ENCODE measurements at regions not wholly inside any gene's neighbourhood (a gene's known extent, or its start where the extent isn't known, plus 50 kb on each side); places are given as distances from the start of the nearest gene placed in this dataset.

DNA sequence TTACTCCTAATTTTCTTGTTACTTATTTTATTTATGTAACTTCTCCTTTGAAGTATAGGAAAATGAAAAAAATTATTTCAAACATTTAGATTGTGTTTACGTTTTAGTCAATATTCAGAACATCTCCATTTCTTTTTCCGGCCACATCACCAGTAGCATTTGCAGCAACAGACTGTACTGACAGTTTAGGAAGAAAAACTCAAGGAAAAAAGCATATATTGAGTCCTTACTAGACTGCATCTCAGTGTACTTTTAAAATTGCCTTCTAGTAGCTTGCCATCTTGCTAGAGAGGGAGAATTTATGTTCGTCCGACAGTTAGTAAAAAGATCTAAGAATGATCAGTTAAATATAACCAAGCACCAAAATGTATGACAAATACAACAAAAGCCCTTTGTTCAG, 625.0 kb upstream of the MIS18BP1 start:
- Histone ChIP-seq H3F3A (ENCODE audit: insufficient read depth, low read length, poor library complexity, severe bottlenecking) (no peaks in the 10 kb centered on the region), H3K4me3 (ENCODE audit: low read length) (no peak overlapping the region), H3K9me2 (ENCODE audit: insufficient read depth, low read length) (no peaks in the 10 kb centered on the region), H3K4me2 (ENCODE audit: low read length) (no peak overlapping the region), H3K9me3 (ENCODE audit: low read length) (no peaks in the 10 kb centered on the region), H3K79me2 (replicated peaks; ENCODE audit: insufficient read depth, low read length) (no peaks in the 10 kb centered on the region), H2AFZ (ENCODE audit: low read depth, low read length) (no peak overlapping the region), H4K20me1 (ENCODE audit: insufficient read depth) (no peaks in the 10 kb centered on the region), H3K27ac (ENCODE audit: low read length) (no peak overlapping the region), H3K9ac (ENCODE audit: low read length) (no peak overlapping the region), H3K36me3 (ENCODE audit: insufficient read depth, low read length) (no peaks in the 10 kb centered on the region), H3K27me3 (ENCODE audit: insufficient read depth, low read depth, low read length) (no peaks in the 10 kb centered on the region)
- no peak for TF ChIP-seq EZH2 (IDR thresholded peaks at IDR 0.05; ENCODE audit: borderline replicate concordance, insufficient read depth, low read length, poor library complexity, severe bottlenecking)
- TF ChIP-seq TAF1 (IDR thresholded peaks at IDR 0.05; ENCODE audit: low read depth) = no peak
- no peak for TF ChIP-seq EP300 (conservative IDR thresholded peaks at IDR 0.05; ENCODE audit: poor library complexity, severe bottlenecking)
- no peak for TF ChIP-seq POLR2AphosphoS5 (IDR thresholded peaks at IDR 0.05)
- no peak for TF ChIP-seq SMC3 (conservative IDR thresholded peaks at IDR 0.05; ENCODE audit: poor library complexity)
- TF ChIP-seq, protein P1, sequence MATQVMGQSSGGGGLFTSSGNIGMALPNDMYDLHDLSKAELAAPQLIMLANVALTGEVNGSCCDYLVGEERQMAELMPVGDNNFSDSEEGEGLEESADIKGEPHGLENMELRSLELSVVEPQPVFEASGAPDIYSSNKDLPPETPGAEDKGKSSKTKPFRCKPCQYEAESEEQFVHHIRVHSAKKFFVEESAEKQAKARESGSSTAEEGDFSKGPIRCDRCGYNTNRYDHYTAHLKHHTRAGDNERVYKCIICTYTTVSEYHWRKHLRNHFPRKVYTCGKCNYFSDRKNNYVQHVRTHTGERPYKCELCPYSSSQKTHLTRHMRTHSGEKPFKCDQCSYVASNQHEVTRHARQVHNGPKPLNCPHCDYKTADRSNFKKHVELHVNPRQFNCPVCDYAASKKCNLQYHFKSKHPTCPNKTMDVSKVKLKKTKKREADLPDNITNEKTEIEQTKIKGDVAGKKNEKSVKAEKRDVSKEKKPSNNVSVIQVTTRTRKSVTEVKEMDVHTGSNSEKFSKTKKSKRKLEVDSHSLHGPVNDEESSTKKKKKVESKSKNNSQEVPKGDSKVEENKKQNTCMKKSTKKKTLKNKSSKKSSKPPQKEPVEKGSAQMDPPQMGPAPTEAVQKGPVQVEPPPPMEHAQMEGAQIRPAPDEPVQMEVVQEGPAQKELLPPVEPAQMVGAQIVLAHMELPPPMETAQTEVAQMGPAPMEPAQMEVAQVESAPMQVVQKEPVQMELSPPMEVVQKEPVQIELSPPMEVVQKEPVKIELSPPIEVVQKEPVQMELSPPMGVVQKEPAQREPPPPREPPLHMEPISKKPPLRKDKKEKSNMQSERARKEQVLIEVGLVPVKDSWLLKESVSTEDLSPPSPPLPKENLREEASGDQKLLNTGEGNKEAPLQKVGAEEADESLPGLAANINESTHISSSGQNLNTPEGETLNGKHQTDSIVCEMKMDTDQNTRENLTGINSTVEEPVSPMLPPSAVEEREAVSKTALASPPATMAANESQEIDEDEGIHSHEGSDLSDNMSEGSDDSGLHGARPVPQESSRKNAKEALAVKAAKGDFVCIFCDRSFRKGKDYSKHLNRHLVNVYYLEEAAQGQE (IDR thresholded peaks at IDR 0.05; ENCODE audit: borderline replicate concordance) = no peak
- no peak for TF ChIP-seq MXI1 (conservative IDR thresholded peaks at IDR 0.05; ENCODE audit: poor library complexity, severe bottlenecking)
- no peak for TF ChIP-seq RAD21 (conservative IDR thresholded peaks at IDR 0.05)
- TF ChIP-seq, protein P2, sequence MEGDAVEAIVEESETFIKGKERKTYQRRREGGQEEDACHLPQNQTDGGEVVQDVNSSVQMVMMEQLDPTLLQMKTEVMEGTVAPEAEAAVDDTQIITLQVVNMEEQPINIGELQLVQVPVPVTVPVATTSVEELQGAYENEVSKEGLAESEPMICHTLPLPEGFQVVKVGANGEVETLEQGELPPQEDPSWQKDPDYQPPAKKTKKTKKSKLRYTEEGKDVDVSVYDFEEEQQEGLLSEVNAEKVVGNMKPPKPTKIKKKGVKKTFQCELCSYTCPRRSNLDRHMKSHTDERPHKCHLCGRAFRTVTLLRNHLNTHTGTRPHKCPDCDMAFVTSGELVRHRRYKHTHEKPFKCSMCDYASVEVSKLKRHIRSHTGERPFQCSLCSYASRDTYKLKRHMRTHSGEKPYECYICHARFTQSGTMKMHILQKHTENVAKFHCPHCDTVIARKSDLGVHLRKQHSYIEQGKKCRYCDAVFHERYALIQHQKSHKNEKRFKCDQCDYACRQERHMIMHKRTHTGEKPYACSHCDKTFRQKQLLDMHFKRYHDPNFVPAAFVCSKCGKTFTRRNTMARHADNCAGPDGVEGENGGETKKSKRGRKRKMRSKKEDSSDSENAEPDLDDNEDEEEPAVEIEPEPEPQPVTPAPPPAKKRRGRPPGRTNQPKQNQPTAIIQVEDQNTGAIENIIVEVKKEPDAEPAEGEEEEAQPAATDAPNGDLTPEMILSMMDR (IDR thresholded peaks at IDR 0.05; ENCODE audit: poor library complexity, severe bottlenecking) = no peak

DNA sequence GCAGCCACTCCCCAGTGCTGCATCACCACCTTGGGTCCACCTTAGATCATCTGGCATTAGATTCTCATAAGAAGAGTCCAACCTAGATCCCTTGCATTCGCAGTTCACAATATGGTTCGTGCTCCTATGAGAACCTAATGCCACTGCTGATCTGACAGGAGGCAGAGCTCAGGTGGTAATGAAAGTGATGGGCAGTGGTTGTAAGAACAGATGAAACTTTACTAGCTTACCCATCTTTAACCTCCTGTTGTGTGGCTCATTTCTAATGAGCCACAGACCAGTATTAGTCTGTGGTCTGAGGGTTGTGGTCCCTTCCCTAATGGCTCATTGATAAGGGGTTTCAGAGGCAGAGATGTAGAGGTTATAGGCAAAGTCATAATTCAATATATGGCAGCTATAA, 615.9 kb upstream of the MIS18BP1 start:
- Histone ChIP-seq H3K27me3 (ENCODE audit: insufficient read depth, low read depth, low read length) (no peaks in the 10 kb centered on the region), H4K20me1 (ENCODE audit: insufficient read depth) (no peaks in the 10 kb centered on the region), H2AFZ (ENCODE audit: low read depth, low read length) (no peak overlapping the region), H3K36me3 (ENCODE audit: insufficient read depth, low read length) (no peaks in the 10 kb centered on the region), H3K9me3 (ENCODE audit: low read length) (no peaks in the 10 kb centered on the region), H3F3A (ENCODE audit: insufficient read depth, low read length, poor library complexity, severe bottlenecking) (no peaks in the 10 kb centered on the region), H3K79me2 (replicated peaks; ENCODE audit: insufficient read depth, low read length) (no peaks in the 10 kb centered on the region), H3K4me3 (ENCODE audit: low read length) (no peak overlapping the region), H3K27ac (ENCODE audit: low read length) (no peak overlapping the region), H3K9ac (ENCODE audit: low read length) (no peak overlapping the region), H3K4me2 (ENCODE audit: low read length) (no peak overlapping the region), H3K9me2 (ENCODE audit: insufficient read depth, low read length) (no peaks in the 10 kb centered on the region)
- TF ChIP-seq MXI1 (conservative IDR thresholded peaks at IDR 0.05; ENCODE audit: poor library complexity, severe bottlenecking) = no peak
- TF ChIP-seq, protein P2 (IDR thresholded peaks at IDR 0.05; ENCODE audit: poor library complexity, severe bottlenecking) = no peak

Data from neural cell (in vitro differentiated cells).